Neural progenitor cell (in vitro differentiated cells): ENCODE measurements at regions not wholly inside any gene's neighbourhood (a gene's known extent, or its start where the extent isn't known, plus 50 kb on each side); places are given as distances from the start of the nearest gene placed in this dataset.
"Not testable (repeated sequence)": the region's sequence is repeated elsewhere in the genome, so short reads cannot be mapped to it uniquely, and the experiment has no call there.

Source experiments
- EZH2 ChIP-seq: fragments of 200-600 bp; sonication (generic); IDR thresholded peaks from 2 replicates; pipeline ENCODE4 v1.6.1; 2017; ENCODE audit warnings: antibody characterized with exemption, mild to moderate bottlenecking, moderate library complexity
- EZH2phosphoT487 ChIP-seq: fragments of 200-600 bp; sonication (generic); IDR thresholded peaks from 2 replicates; pipeline ENCODE4 v1.6.1; 2017; ENCODE audit warnings: antibody characterized with exemption
- TF ChIP-seq, protein P1 (sequence below): fragments of 200-600 bp; sonication (generic); IDR thresholded peaks from 2 replicates; pipeline ENCODE4 v1.5.1; 2017; ENCODE audit warnings: antibody characterized with exemption, mild to moderate bottlenecking

DNA sequence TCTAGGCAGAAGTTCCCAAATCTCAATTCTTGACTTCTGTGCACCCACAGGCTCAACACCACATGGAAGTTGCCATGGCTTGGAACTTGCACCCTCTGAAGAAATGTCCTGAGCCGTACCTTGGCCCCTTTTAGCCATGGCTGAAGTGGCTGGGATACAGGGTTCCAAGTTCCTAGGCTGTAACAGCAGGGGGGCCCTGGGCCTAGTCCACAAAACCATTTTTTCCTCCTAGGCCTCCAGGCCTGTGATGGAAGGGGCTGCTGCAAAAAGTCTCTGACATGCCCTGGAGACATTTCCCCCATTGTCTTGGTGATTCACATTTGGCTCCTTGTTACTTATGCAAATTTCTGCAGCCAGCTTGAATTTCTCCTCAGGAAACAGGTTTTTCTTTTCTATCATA lies 122.4 kb upstream of the NECTIN3 start:
- TF ChIP-seq, protein P1, sequence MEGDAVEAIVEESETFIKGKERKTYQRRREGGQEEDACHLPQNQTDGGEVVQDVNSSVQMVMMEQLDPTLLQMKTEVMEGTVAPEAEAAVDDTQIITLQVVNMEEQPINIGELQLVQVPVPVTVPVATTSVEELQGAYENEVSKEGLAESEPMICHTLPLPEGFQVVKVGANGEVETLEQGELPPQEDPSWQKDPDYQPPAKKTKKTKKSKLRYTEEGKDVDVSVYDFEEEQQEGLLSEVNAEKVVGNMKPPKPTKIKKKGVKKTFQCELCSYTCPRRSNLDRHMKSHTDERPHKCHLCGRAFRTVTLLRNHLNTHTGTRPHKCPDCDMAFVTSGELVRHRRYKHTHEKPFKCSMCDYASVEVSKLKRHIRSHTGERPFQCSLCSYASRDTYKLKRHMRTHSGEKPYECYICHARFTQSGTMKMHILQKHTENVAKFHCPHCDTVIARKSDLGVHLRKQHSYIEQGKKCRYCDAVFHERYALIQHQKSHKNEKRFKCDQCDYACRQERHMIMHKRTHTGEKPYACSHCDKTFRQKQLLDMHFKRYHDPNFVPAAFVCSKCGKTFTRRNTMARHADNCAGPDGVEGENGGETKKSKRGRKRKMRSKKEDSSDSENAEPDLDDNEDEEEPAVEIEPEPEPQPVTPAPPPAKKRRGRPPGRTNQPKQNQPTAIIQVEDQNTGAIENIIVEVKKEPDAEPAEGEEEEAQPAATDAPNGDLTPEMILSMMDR: not testable (repeated sequence)
- not testable (repeated sequence) for TF ChIP-seq EZH2, EZH2phosphoT487
